ENCODE measurements at regions not wholly inside any gene's neighbourhood (a gene's known extent, or its start where the extent isn't known, plus 50 kb on each side); places are given as distances from the start of the nearest gene placed in this dataset.

GRCh38 chr18:60506190-60506589 lies 133.6 kb upstream of the MC4R start:
- Histone ChIP-seq H2BK12ac (ENCODE audit: insufficient read length, low read depth, low read length) (no peak overlapping the region), H3K27me3 (ENCODE audit: insufficient read depth, low read length) (no peaks in the 10 kb centered on the region), H3K4ac (ENCODE audit: low read depth, low read length) (no peak overlapping the region), H2BK5ac (ENCODE audit: insufficient read length, low read length) (no peak overlapping the region), H3K23me2 (ENCODE audit: insufficient read length, low read depth, low read length, poor library complexity, severe bottlenecking) (no peaks in the 10 kb centered on the region), H2AK5ac (ENCODE audit: insufficient read length, low read length) (no peak overlapping the region), H3K4me1 (ENCODE audit: insufficient read depth, low read length) (no peaks in the 10 kb centered on the region), H2BK20ac (ENCODE audit: low read depth, low read length, poor library complexity, severe bottlenecking) (no peak overlapping the region), H3K9me3 (ENCODE audit: control insufficient read depth, low read depth, low read length) (no peaks in the 10 kb centered on the region), H3T11ph (ENCODE audit: low read length) (no peak overlapping the region), H4K5ac (ENCODE audit: insufficient read length, low read depth, low read length) (no peak overlapping the region), H2BK120ac (ENCODE audit: low read depth, low read length, poor library complexity, severe bottlenecking) (no peak overlapping the region), H3K4me2 (ENCODE audit: insufficient read depth, insufficient read length, low read length) (no peak overlapping the region), H2AFZ (ENCODE audit: low read length) (no peak overlapping the region), H3K23ac (ENCODE audit: insufficient read length, low read depth, low read length) (no peak overlapping the region), H3K79me2 (ENCODE audit: insufficient read depth, low read length) (no peaks in the 10 kb centered on the region), H3K27ac (ENCODE audit: insufficient read length, low read depth, low read length) (no peak overlapping the region), H2BK15ac (ENCODE audit: low read depth, low read length) (no peak overlapping the region), H3K14ac (ENCODE audit: insufficient read depth, low read length) (no peak overlapping the region), H3K18ac (ENCODE audit: insufficient read length, low read depth, low read length) (no peak overlapping the region), H3K79me1 (ENCODE audit: insufficient read depth, low read depth, low read length, poor library complexity, severe bottlenecking) (no peaks in the 10 kb centered on the region), H3K56ac (ENCODE audit: insufficient read length, low read depth, low read length) (no peak overlapping the region), H4K8ac (replicated peaks; ENCODE audit: insufficient read length, low read depth, low read length) (no peak overlapping the region), H4K20me1 (ENCODE audit: control insufficient read depth, insufficient read depth, insufficient read length) (no peaks in the 10 kb centered on the region), H4K91ac (ENCODE audit: insufficient read length, low read depth, low read length) (no peak overlapping the region), H3K9ac (ENCODE audit: extremely low read depth, insufficient read length, low read length) (no peak overlapping the region)
- Mint-ChIP-seq H3K9me3 (no peaks in the 10 kb centered on the region), H3K36me3 (ENCODE audit: insufficient read depth in 1 of 3, low read depth in 3 of 3) (no peaks in the 10 kb centered on the region), H3K4me1 (no peaks in the 10 kb centered on the region), H3K27ac (no peak overlapping the region), H3K27me3 (ENCODE audit: low read depth) (no peaks in the 10 kb centered on the region), H3K4me3 (no peak overlapping the region)
- no peak for TF ChIP-seq CTCF (conservative IDR thresholded peaks at IDR 0.05)
- 100% methylated on average over 1 of the region's 1 CpG for WGBS (ENCODE audit: extremely low coverage, insufficient read length, low lambda C conversion rate)
- DNase-seq: no peak
